GM12878 (cell line): ENCODE measurements at regions not wholly inside any gene's neighbourhood (a gene's known extent, or its start where the extent isn't known, plus 50 kb on each side); places are given as distances from the start of the nearest gene placed in this dataset.

ENCODE experiments used
- HDAC2 ChIP-seq: fragments of 200-600 bp; sonication (generic); IDR thresholded peaks from 2 replicates; pipeline ENCODE4 v1.6.1; 2017
- NFYB ChIP-seq: IDR thresholded peaks from 2 replicates; pipeline ENCODE4 v1.6.1; 2011; ENCODE audit warnings: low read depth, mild to moderate bottlenecking, low read length, improper control_type of control experiment, moderate library complexity; ENCODE audit not compliant: insufficient read depth
- PAX5 ChIP-seq: IDR thresholded peaks from 2 replicates; pipeline ENCODE4 v1.6.1; 2011; ENCODE audit warnings: low read depth, low read length, borderline replicate concordance

DNA sequence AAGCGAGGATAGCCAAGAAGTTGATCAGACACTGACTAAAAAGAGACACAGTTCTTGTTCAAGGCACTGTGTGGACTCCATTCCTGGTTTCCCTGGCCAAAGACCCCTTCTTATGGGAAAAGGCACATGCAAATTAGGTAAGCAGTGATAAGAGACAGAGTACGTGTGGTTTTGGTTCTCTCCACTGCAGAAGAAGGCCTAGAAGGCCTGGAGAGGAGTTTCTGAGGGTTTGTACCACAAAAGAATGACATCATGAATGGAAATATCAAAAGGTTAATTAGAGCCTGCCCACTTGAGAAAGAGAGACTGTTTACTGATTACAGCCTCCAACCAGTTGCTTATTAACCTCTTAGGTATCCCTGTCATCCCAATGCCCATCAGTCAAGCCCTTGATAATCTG, 137.5 kb downstream of the ZNF365 start:
- TF ChIP-seq PAX5 = no peak
- TF ChIP-seq HDAC2 = no peak
- TF ChIP-seq NFYB = no peak
